Left hindlimb (tissue), 1 donor: ENCODE measurements at regions not wholly inside any gene's neighbourhood (a gene's known extent, or its start where the extent isn't known, plus 50 kb on each side); places are given as distances from the start of the nearest gene placed in this dataset.

ENCODE experiments used
- DNase-seq: peaks from one replicate; pipeline ENCODE4 v3.0.0-alpha.2; 2018

DNA sequence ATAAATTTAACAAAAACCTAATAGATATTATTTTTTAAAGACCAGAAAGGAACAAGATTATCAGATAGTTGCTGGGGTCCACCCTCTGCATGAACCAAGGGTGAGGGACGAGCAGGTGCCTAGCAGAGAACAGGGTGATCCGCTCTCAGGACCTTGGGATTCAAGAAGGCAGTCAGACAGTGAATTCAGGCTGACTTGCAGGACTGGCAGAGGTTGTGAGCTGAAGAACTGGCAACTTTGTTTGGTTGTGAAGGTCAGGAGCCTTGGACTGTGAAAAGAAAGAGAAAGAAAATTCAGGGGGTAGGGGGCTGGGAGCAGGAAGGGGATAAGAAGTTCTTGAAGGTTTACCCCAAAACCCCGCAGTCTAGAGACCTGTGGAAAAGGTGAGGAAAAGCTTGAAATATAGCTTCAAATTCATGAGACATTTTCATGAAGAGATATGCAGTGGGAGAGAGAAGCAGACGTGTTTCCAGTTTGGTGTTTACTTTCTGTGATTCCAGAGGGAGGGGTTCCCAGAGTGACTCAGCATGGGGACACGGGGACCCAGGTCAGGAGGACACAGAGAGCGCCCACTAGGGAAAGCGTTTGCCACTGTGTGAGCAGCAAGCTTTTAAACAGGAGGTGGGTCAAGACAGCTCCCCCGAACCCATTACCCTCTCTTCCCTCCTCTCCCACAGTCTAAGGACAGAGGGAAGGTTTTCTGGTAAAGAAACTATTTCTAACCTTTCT, 217.2 kb upstream of the UMPS start:
- no peak for DNase-seq

GRCh38 chr3:124513610-124513997, 216.6 kb upstream of the UMPS start:
- DNase-seq = no peak

DNA sequence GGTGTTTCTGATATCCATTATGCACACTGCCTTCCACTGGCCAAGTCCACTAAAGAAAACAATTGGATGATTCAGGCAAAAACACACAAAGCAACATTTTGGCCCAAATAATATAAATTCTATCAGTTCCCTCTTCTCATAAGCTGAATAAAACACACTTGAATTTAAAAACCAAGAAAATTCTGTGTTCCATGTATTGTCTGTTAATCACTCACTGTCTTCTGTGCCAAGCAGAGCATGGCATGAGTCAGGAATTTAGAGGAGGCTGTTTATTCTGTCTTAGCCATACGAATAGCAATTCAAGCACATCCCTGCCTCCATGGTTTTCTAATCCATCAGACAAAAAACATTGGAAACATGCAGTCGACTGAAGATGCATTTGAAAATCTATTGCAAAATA, 215.6 kb upstream of the UMPS start:
- DNase-seq = no peak

- DNase-seq = no peak
Observed at GRCh38 chr3:124516333-124516732, 213.9 kb upstream of the UMPS start.

- DNase-seq = no peak
Observed at GRCh38 chr3:124517306-124517705, 212.9 kb upstream of the UMPS start.

DNA sequence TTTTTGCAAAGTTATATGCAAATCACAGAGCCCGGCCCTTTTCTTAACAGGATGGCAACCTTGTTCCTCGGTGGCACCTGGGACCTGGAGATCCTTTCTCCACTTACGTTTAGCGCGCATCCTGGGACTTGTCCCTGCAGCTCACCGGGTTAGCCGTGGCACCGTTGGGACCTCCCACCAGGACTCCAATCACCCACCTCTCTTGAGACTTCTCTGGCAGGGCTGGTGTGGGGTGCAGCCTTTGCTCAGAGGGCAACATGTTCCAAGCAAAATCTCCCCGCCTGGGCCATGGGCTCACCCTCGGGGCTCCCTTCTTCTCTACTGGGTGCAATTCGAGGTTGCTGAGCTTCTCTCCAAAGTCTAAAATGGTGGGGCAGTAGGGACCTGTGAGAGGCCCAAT, 211.9 kb upstream of the UMPS start:
- no peak for DNase-seq

DNA sequence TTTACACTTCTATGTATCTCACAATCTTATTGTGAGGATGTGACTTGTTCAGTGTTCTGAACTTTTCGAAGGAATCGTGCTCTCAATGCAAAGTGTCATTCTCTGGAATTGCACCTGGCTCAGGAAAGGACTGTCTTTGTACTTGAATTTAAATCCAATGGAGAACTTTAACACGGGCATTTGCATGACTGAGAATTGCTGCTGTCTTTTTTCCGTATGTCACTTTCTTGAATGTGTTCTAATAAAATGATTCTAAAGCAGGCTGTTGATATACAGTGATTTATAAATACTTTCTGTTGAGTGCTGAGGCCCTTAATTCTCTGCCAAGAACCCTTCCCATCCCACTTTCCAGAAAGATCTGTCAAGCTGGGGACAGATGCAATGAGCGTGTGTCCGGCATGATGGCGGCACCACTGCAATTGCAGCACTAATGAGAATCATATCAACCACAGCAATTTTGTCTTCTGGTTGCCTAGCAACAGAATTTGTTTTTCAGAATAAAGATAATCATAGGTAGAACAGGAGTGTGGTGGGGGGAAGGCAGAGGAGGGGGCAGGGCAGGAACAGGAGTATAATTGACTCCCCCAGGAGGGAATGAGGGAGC, 210.6 kb upstream of the UMPS start:
- no peak for DNase-seq

DNA sequence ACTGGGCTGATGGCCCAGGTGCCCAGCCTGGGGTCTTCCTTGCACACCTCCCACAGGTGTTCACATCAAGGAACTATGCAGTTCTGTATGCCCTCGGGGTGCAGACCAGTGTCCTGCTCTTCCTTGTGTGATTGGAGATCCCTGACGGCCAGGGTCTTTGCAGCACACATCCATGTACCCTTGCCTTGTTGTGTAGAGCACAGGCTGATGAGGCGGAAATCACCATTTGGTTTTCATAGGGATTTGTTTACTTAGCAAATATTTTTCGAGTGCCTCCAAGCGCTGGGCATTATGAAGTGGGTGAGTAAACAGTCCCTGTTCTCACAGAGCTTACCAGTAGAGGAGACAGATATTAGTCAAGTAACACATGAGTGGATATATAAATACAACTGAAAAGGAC, 209.3 kb upstream of the UMPS start:
- no peak for DNase-seq

- no peak for DNase-seq
Observed at GRCh38 chr3:124522082-124522625, 208.1 kb upstream of the UMPS start.

- DNase-seq = no peak
Observed at GRCh38 chr3:124526601-124527000, 203.7 kb upstream of the UMPS start.

DNA sequence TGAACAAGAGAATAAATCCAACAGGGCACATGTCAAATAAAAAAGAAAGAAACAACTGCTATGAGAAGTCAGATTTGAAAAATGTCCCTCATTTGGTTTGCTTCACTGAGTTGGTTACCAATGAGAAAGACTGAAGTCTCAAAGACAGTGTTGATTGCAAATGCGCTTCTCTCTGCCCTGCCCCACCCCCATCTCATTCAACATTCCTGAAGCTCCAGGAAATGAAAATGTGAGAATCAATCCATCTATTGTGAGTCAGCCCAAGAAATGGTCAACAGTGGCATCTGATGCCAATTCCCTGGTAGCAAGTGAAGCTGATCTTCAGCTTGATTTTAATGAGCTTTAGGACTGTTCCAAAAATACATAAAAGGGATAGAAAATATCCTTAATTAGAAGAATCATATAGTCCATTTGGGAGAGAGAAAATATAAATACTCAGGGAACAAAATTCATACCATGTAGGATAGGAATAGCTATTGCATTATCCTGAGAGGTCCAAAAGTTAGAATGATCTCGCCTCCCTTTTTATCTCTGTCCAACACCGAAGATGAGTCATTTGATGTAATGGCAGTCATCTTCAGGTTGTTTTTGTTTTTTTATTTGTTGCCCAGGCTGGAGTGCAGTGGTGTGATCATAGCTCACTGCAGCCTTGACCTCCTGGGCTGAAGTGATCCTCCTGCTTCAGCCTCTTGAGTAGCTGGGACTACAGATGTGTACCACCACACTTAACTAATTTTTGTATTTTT, 200.3 kb upstream of the UMPS start:
- DNase-seq = no peak

- DNase-seq = no peak
Observed at GRCh38 chr3:124530916-124531315, 199.3 kb upstream of the UMPS start.

GRCh38 chr3:124532071-124532470, 198.2 kb upstream of the UMPS start:
- no peak for DNase-seq

DNA sequence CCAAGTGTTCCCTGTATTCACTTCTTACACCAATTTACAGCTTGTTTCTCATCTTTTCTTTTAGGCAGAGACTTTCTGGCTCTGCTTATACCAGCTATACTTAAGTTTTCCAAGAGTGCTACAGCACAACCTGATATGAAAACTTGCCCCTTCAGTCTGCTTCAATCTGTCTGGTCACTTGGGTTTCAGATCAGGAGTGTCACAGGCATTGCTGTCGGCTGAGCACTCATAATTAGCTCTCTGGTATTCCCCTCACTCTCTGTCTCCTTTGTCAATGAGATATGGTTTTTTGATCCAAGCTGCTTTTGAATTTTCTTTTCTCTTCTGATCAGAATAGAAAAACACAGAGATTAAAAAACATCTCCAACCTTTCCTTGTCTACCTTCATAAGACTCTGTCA, 194.9 kb upstream of the UMPS start:
- DNase-seq = no peak

DNA sequence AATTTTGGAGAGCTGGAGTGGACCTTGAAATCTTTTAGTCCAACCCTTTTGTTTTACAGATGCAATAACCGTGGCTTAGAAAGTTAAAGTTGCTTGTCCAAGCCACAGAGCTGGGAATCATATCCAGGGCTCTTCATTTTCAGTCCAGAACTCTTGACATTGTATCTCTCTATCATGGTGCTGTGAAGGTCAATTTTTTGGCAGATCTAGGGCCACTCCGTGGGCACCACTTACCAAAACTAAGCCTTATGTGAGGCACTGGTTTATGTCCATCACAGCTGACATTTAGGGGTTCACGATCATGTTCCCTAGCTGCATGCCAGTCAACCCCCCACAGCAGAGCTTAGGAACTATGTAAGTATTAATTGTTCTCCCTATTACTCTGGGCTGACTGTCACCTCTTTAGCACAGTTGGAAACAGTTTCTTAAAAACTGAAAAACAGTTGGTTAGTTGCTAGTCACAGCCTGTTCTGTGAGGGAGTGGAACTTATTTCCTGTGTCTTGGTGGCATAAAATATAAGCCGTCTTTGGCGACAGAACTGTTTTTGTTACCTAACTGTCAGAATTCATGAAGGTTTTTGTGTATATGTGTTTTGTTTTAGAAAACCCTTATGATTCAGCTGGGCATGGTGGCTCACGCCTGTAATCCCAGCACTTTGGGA, 189.6 kb upstream of the UMPS start:
- no peak for DNase-seq

- DNase-seq = no peak
Observed at GRCh38 chr3:124542214-124542869, 187.9 kb upstream of the UMPS start.

GRCh38 chr3:124545891-124546290, 184.4 kb upstream of the UMPS start:
- no peak for DNase-seq

GRCh38 chr3:124552224-124552623, 178.0 kb upstream of the UMPS start:
- DNase-seq = no peak

DNA sequence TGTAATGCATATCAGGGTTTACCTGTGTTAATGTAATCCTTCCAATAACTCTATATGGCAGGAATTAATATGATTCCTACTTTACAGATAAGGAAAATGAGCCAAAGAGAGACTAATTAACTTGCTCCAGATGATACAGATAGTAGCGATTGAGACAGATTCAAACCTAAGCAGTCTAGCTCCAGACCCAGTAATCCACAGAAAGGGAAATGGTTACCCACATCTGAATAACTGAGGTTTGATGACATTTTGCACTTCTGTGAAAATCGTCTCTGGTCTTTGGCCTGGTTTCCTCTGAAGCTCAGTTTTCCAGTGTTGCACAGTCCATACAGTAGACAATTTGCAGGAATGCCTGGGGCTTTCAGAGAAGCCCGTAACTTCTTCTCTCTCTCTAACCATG, 177.1 kb upstream of the UMPS start:
- no peak for DNase-seq

DNA sequence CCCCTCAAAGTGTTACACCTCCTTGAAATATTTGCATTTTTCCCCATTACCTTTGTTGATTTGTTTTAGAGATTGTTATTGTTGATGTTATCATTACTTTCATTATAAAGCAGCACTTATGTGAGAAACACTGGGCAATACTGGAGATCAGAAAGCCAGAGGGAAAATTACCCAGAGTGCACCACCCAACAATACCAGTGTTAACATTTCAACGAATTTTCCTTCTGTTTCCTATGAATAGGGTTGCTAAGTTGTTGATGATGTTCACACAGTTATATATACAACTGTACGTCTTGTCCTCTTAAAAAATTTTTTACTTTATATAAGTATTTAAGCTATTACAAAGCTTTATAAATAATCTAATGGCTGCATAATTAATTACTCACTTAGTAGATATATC, 173.6 kb upstream of the UMPS start:
- no peak for DNase-seq

- no peak for DNase-seq
Observed at GRCh38 chr3:124557433-124558232, 172.6 kb upstream of the UMPS start.
